ENCODE measurements at regions not wholly inside any gene's neighbourhood (a gene's known extent, or its start where the extent isn't known, plus 50 kb on each side); places are given as distances from the start of the nearest gene placed in this dataset.

GRCh38 chr9:89811356-89811755 lies 206.5 kb downstream of the GADD45G start:
- Histone ChIP-seq H3K4me3 (no peak overlapping the region), H3K27me3 (no peaks in the 10 kb centered on the region), H3K27ac (no peak overlapping the region), H3K4me1 (ENCODE audit: low read depth) (no peaks in the 10 kb centered on the region), H3K36me3 (no peaks in the 10 kb centered on the region), H3K9me3 (ENCODE audit: low read depth) (no peaks in the 10 kb centered on the region)
- no peak for DNase-seq (ENCODE audit: low read depth in 1 of 2, low spot score in 1 of 2)
- no peak for TF ChIP-seq CTCF (IDR thresholded peaks at IDR 0.05; ENCODE audit: low read depth, low read length)

GRCh38 chr9:89811886-89812450 lies 207.2 kb downstream of the GADD45G start:
- H3K9me3 ChIP-seq (ENCODE audit: low read depth), result no peaks in the 10 kb centered on the region
- no peak for DNase-seq (ENCODE audit: low read depth in 1 of 2, low spot score in 1 of 2)
- H3K27ac ChIP-seq, result no peak overlapping the region
- H3K36me3 ChIP-seq, result no peaks in the 10 kb centered on the region
- TF ChIP-seq CTCF (IDR thresholded peaks at IDR 0.05; ENCODE audit: low read depth, low read length), result no peak
- H3K27me3 ChIP-seq, result no peaks in the 10 kb centered on the region
- H3K4me3 ChIP-seq, result no peak overlapping the region
- H3K4me1 ChIP-seq (ENCODE audit: low read depth), result no peaks in the 10 kb centered on the region

- no peak for TF ChIP-seq CTCF (IDR thresholded peaks at IDR 0.05; ENCODE audit: low read depth, low read length)
- Histone ChIP-seq H3K27me3 (no peaks in the 10 kb centered on the region), H3K36me3 (no peaks in the 10 kb centered on the region), H3K9me3 (ENCODE audit: low read depth) (no peaks in the 10 kb centered on the region), H3K4me1 (ENCODE audit: low read depth) (no peaks in the 10 kb centered on the region), H3K4me3 (no peak overlapping the region), H3K27ac (no peak overlapping the region)
- no peak for DNase-seq (ENCODE audit: low read depth in 1 of 2, low spot score in 1 of 2)
These were observed 207.9 kb downstream of the GADD45G start for GRCh38 chr9:89812556-89813181.

GRCh38 chr9:89813482-89813881 lies 208.7 kb downstream of the GADD45G start:
- H3K4me1 ChIP-seq (ENCODE audit: low read depth), result no peaks in the 10 kb centered on the region
- no peaks in the 10 kb centered on the region for H3K9me3 ChIP-seq (ENCODE audit: low read depth)
- H3K4me3 ChIP-seq, result no peak overlapping the region
- no peak overlapping the region for H3K27ac ChIP-seq
- TF ChIP-seq CTCF (IDR thresholded peaks at IDR 0.05; ENCODE audit: low read depth, low read length), result no peak
- DNase-seq (ENCODE audit: low read depth in 1 of 2, low spot score in 1 of 2), result no peak
- no peaks in the 10 kb centered on the region for H3K27me3 ChIP-seq
- no peaks in the 10 kb centered on the region for H3K36me3 ChIP-seq

GRCh38 chr9:89814340-89815040 lies 209.7 kb downstream of the GADD45G start:
- Histone ChIP-seq H3K27ac (no peak overlapping the region), H3K36me3 (no peaks in the 10 kb centered on the region), H3K9me3 (ENCODE audit: low read depth) (no peaks in the 10 kb centered on the region), H3K27me3 (no peaks in the 10 kb centered on the region), H3K4me1 (ENCODE audit: low read depth) (no peaks in the 10 kb centered on the region), H3K4me3 (no peak overlapping the region)
- no peak for TF ChIP-seq CTCF (IDR thresholded peaks at IDR 0.05; ENCODE audit: low read depth, low read length)
- DNase-seq (ENCODE audit: low read depth in 1 of 2, low spot score in 1 of 2), result peak in 1 of 2 donors; percentile 27

All from cardiac muscle cell (in vitro differentiated cells and primary cell).